GM21576 (cell line): ENCODE measurements at regions not wholly inside any gene's neighbourhood (a gene's known extent, or its start where the extent isn't known, plus 50 kb on each side); places are given as distances from the start of the nearest gene placed in this dataset.

Source experiments
- ATAC-seq: cut with Tn5 transposase; IDR thresholded peaks from one replicate; pipeline ENCODE4 v1.9.1; 2021; ENCODE audit warnings: mild to moderate bottlenecking, moderate library complexity; ENCODE audit not compliant: unreplicated experiment

DNA sequence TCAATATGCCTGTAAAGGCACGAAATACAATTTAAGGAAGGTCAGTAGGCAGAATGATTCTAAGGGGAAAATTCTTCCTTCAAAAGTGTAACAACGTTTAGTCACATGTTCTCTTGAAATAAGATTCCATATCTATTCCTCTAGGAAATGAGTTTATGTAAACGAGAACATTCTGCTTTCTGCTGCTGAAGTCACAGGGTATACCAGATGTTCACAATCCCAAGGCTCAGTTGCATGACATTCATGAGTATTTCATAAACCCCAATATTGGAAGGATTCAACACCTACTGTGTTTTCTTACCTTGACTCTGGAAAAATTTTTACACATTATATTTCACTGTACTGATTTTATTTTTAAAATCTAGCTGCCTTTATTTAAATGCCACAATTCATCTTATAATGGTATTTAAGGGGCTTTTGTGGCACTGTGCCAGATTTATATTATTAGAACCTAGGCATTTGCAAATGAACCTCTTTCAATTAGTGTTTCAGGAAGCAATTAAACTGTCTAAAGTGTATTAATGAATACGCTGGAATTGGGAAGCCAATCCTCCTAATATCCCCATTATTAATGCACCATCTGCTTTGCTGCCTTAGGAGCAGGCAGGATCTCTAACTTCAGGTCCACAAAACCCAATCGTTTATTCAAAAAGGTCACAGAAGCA is 542.6 kb upstream of the KLHL29 start:
- no peak for ATAC-seq

DNA sequence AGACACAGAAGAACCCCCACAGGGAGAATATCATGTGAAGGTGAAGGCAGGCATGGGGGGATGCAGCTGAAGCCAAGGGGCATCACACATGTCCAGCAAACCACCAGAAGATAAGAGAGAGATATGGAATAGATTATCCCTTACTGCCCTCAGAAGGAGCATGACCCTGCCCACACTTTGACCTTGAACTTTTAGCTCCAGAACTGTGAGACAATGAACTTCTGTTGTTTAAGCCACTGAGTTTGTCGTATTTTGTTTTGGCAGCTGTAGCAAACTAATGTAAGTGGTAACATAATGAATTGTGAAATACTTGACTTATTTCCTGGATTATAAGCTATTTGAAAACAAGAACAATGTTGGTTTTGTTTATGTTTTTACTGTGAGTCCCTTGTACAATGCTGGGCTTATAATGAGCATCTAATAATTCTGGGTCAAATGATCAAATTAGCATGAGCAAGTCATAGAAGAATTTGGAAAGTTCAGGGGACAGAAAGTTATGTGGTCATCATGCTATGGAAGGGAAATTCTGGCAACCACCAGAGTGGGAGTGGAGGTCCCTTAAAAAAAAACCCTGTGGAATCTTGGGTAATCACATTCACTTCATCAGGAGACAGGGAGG is 541.0 kb upstream of the KLHL29 start:
- no peak for ATAC-seq

DNA sequence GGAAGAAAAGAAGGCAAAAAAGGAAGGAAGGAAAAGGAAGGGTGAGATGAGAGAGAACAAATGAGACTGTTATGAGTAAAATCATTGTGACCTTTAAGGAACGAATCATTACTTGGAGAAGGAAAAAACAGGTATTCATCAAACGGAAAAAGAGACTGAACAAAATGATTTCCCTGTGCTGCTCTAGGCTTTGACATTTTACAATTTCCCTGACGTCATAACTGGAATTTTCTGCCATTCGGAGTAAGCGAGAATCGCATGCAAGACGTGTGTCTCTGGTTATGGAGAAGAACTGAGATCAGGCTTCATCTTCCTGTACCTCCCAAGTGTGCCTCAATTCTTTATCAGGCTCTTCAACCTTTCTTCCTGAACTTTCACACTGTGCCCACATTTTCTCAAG is 534.7 kb upstream of the KLHL29 start:
- no peak for ATAC-seq

DNA sequence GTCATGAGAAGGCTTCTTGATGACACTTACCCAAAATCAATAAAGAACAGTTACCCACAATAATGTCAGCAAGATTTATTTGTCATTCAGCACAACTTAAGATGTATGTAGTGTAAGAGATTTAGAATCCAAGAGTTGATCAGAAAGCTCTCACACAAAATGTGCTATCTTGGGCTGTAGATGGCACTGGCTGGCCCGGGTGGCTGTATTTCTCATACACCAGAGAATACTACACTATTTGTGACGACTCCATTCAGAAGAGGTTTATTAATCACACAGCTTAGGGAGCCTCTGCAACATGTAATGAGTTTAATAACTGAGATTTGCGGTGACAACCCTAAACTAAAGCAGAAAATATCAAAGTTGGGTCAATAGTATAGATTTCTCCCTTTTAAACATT is 530.4 kb upstream of the KLHL29 start:
- no peak for ATAC-seq

DNA sequence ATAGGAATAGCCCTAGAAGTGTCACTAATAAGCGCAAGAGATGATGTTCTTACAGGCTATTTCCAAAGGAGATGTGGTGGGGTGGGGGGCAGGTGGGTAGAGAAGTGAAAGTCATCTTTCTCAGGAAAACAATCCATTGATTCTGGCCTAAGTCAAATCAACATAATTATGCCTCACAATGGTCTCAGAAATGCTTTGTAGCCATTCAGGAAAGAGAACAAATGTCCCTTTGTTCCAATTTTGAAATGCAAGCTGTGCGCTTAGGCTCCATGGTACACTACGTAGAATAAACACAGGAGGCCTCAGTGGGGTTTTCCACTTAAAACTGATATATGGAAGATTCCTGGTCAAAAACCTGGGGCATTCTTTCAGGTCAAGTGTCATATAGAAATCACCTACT is 529.9 kb upstream of the KLHL29 start:
- no peak for ATAC-seq

DNA sequence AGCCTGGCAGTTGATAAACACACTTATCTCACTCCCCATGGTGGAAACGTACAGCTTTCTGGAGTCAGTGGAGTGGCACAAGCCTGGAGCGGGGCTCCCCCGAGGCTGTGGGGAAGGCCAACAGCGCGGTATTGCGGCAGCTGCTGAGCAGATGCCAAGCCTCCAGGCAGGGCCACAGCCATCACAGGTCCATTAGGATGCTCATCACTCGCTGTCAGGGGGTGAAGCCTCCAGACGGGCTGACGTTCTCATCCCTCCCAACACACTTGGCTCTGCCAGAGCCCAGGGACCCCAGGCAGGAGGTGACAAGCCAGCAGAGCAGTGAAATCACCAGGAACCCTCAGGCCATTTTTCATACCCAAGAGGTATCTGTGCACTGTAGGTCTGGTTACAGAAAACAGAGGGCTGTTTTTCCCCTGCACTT is 529.2 kb upstream of the KLHL29 start:
- no peak for ATAC-seq

DNA sequence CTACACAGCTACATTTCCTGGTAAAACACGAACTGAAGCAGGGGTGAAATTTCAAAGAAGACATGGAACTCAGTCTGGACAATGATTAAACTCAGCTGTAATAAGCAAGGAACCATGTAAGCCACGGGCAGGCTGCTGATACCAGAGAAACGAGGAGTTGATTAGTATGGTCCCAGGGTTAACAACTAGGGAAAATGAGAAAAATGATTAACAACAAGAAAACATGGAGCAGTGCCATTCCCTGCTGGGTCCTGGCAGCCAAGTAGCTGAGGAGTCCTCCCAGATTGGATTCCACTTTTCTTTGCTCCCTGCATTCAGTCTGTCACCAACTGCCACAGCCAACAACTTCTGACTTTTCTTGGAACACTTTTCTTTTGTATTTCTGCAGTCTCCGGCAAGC is 517.0 kb upstream of the KLHL29 start:
- ATAC-seq, result no peak

DNA sequence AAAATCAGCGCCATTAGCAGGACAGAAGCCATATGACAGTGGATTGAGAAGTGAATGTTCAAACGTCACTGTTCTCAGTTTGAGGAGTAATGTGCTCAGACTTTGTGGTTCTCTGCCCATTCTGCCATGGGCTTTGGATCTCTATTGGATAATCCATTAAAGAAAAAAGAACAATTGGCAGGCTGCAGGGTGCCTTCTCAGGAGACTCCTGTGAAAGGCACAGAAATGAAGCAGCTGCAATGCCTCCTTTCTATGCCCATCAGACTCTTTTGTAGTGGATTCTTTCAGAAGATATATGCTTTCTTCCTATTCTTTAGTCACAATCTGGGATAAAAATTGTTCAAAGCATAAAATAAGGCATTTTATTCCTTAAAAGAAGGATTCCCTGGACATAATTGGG is 506.9 kb upstream of the KLHL29 start:
- ATAC-seq, result no peak

DNA sequence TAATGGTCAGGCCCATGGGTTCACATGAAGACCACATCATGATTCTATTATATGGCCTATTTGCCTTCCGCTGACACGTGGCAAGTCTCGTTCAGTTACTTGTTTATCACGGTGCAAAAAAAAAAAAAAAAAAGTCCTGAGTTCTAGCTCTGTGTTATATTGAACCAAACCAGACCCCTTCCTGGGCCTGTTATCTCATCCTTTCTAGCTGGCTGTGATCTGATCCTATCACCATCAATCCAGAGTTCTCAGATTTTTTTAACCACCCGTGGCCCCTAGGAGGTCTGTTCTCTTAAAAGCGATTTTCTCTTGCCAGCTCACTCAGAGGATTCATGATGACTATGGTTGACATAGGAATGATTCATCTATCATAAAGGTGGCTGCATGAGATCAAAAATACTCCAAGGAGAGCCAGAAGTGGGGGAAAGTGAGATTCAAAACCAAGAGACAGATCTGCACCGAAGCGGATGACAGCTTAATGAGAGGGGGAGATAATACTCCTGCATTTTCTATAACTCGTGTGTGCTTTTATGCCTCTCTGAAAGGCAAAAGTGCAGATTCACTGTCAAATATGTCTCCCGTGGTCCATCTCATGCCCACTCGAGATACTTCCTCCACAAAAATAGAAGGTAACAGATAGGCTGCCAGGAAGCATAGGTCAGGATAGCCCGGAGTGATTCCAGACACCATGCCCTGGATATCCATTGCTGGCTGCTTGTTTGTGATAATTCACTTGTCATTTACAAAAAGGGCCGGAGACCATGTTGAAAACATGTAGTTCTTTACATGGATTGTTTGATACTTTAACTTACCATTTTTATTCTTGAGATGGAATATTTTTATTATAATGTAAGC is 505.7 kb upstream of the KLHL29 start:
- ATAC-seq, result no peak

DNA sequence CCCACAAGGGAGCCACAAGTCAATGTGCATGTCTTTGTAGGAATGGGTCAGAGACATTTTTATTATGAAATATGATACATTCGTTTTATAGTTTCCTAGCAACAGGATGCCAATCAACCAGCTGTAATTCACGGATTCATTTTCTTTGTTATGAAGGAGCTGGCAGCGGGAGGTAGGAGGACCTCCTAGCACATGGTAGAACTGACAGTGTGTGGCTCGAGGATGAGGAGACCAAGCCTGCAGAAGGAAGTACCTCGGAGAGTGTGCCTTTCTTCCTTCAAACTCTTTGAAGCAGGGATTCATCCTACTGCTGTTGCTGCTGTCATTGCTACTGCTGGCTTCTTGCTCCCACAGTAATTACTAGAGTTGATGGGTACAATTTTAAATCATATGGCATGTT is 504.8 kb upstream of the KLHL29 start:
- no peak for ATAC-seq

DNA sequence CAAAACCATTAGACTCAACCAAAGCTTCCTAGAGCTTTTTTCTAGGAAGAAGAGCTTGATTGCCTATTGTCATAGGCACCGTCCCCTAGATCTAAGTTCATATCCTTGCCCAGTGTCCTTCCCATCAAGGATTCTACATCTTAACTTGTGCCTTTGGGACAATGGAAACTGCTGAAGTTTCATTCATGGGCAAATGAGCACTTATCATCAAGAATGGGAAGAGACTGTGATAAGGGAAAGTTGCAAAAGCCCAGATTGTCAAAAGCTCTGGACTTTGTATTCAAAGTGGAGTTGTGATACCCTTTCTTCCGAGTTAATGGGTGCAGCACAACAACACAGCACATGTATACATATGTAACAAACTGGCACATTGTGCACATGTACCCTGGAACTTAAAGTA is 503.0 kb upstream of the KLHL29 start:
- no peak for ATAC-seq

DNA sequence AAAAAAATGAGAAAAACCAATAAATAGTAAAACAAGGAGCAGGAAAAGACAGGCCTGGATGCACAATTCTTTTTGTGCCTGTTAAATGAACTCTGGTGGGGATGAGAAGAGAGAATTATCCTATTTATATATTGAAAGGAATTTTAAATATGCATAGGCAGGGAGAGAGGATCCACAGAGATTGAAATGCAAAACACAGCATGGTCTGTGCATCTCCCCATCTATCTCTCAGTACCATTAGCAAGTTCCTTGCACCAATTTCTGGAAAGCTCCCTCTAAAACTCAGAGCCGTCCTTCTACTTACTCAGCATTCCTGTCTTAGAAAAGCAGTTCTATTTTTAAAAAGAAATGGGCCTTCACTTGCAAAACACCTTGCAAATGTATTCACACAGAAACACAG is 502.3 kb upstream of the KLHL29 start:
- ATAC-seq, result no peak

DNA sequence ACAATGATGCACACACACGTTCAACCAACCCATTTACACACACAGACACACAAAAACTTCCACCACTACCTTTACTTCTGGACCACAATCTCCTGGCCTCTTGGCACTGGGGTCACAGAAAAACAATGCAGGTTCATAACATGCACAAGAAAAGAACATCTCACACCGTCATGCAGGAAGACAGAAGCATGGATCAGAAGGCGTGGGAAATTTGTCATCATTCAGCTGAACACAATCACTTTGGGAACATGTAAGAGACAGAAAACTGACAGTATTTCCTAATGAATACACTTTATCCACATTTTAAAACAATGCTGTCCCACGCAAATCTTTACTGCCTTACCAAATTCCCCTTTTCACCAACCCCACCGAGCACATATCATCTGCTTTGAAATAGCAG is 501.9 kb upstream of the KLHL29 start:
- no peak for ATAC-seq

DNA sequence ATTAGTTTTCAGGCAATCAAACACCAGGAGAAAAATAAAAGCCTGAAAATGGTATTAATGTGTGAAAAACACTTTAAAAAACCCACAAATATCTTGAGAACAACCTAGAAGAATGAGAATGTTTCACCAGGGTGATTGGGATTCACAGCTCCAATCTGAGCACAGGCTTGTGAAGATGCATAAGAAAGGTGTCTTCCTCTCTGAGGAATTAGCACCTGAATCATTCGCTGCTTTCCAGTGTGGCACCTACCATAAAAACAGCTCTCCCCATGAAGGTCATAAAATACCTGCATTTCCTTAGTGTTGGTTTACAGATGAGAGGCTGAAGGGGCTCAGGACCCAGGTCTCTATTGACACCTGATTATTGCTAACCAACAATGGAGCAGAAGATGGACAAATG is 499.7 kb upstream of the KLHL29 start:
- no peak for ATAC-seq

DNA sequence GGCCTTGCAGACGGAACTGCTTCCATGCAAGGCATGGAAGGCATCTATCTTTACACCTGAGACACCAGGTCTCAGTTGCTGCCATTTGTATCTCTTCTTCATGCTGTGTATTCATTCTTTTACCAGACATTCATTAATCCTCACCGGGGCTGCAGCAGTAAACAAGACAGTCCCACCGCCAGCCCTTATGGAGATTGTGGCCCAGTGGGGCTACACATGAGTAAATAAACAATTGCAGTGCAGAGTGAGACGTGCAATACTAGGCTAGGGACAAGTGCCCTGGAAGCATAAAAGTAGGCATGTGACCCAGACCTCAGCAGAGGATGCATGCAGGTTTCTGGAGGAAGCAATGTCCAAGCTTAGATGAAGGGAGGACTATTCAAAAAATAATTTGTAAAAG is 497.6 kb upstream of the KLHL29 start:
- no peak for ATAC-seq

DNA sequence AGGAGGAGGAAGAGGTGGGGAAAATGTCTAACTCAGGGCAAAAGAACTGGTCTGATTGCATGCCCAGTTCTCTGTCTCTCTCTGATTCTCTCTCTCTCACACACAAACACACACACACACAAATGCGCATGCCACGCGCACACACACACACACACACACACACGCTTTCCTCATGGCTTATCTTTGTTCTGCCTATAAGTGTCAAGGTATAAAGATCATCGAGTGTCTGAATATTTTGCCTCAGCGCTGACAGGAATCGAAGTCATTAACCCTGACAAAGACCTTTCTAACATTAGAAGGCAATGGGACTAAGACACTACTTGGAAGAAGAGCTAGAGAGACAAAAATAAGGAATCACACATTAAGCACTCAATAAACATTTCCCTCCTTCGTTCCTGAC is 497.1 kb upstream of the KLHL29 start:
- no peak for ATAC-seq

DNA sequence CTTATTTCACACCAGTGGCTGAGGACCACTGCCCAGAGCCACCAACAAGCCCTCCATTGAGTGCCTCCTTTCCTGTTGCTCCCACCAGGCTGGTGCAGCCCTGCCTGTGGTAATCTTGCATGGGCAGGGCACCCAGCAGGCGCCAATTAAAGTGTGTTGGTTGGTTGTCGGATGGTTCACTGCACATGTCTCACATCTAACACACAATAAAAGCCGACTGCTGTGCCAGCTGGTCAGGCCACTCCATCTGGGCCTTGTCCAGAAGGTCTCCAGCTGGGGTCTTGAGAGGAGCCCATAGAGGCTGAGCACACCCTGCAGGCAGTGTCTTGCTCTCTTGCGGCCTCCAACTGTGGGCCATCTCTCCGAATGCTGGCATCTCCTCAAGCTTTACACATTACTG is 494.8 kb upstream of the KLHL29 start:
- no peak for ATAC-seq

DNA sequence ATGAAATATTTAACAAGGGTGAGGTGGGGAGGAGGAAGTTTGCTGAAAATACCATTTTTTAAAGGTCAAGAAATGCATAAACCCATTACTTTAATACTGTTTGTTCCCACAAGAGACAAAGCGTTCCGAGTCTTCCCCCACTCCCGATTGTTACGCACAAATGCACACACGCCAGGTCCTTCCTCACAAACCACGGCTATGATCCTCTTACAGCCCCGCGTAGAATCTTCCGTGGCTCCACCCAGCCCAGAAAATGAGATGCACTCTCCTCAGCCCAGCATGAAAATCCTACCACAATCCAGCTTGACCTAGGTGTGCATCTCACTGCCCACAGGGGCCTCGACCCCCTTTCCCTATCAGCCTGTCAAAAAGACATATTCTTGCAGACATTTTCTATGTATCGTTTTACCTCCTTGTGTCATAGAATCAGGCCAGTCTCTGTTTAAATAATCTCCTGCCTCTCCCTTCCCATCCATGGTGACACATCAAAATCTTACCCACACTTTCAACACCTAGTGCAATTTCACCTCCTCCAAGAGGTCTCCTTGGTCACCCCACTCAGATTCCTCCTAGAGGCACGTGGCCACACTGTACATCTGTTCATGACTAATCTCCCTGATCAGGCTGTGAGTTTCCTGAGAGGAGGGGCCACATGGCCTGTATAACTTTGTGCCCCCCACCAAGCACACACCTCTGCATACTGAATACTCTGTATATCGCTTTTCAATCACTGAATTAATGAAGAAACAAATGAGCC is 491.0 kb upstream of the KLHL29 start:
- no peak for ATAC-seq

DNA sequence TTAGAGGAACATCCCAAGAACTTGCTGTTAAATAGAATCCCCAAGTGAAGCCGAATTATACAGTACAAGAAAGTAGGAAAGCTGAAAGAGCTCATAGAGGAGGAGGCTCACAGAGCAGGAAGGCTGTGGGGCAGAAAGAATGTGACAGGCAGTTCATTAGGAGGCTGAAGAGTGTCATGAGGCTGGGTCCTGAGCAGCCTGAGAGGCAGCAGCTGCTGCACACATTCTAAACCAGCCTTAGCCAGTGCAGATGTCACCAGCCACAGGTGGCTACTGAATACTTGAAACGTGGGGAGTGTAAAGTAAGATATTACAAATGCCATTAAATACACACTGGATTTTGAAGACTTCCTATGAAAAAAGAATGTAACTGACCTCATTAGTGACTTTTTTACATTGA is 490.2 kb upstream of the KLHL29 start:
- ATAC-seq, result no peak

DNA sequence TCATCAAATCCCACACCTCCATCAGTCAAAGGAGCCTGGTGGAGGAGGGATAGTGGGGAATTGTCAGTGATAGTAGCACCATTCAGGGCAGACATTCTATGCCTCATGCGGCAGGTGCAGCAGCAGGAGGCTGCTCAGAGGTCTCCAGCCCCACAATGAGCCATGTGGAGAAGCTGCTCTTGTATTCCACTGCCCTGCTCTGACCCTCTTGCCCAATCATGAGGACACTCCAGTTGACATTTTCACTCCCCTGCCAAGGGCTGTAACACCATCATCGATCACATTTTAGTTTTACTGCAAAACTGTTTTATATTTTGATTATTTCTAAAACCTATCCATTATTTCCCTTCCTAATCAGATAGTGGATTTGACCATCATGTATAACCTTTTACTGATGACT is 487.6 kb upstream of the KLHL29 start:
- no peak for ATAC-seq

DNA sequence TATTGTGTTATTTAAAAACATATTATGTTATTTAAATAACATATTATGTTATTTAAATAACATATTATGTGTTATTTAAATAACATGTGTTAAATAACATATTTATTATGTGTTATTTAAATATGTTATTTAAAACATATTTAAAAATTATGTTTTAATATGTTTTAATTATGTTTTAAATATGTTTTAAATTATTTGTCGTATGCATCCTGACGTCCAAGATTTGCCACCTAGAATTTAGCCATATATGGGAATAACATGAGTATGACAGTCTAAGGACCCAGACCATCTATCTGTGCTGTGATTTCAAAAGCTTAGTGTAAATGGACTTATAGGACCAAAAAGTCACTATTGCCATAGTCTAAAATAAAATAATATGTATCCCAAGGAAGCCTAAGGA is 484.3 kb upstream of the KLHL29 start:
- no peak for ATAC-seq
